Hematopoietic multipotent progenitor cell treated with erythropoietin and hydrocortisone succinate and interleukin-3 and kit ligand, for 8 days (in vitro differentiated cells): ENCODE measurements at regions not wholly inside any gene's neighbourhood (a gene's known extent, or its start where the extent isn't known, plus 50 kb on each side); places are given as distances from the start of the nearest gene placed in this dataset.
"Not testable (repeated sequence)": the region's sequence is repeated elsewhere in the genome, so short reads cannot be mapped to it uniquely, and the experiment has no call there.

ENCODE experiments used
- DNase-seq: peaks from one replicate; pipeline ENCODE4 v3.0.0-alpha.2; 2015

GRCh38 chr16:59351305-59351903, 617.3 kb upstream of the GOT2 start:
- no peak for DNase-seq

DNA sequence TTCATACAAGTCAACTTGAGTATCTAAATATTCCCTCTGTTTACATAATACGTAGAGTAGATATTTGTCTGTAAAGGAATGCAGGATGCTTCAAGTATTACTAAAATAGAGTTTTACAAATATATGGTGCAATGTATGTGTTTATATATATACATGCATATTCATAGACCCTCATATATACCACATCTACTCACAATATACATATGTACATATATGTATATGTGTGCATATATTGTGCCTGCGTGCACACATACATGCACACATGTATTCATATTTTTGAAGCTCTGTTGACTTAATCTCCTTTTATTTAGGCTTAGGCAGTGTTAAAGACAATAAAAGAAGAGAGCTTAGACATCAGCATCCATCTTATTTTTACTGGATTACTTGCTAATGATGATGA, 616.6 kb upstream of the GOT2 start:
- DNase-seq: no peak

- no peak for DNase-seq
Measured at GRCh38 chr16:59342669-59343068, 608.6 kb upstream of the GOT2 start.

DNA sequence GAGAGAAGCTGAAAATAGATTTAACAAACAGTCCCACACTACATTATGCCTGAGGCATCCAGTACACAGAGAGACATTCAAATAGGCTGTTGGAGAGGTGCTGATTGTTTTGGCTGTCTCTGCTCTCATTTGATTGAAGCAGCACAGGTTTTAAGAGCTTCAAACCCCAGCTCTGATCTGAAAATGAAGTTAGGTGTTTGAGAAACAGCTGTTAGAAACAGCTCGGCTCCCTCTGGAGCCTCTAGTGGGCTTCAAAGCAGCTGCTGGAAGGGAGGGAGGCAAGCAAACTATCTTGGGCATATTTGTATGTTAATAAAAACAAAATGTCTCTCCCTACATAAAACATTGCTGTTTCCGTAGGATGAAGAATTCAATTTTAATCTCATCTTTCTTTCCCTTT, 607.3 kb upstream of the GOT2 start:
- DNase-seq: no peak

DNA sequence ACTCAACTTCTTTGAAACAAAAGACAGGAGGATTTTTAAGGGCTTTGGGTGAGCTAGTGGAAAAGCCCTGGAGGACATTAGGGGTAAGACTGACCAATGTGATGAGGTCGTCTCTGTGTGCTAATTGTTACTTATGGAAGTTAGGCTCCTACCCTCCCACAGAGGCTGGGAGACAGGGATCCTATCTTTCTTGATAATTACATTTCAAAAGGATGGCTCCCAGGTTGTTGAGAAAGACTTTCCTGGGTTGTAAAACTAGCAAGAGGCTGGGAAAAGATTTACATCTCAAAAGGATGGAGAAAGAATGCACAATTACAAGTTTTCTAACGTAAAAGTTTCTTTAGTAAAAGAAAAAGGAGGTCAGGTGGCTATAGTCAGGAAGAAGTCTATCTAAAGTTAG, 605.8 kb upstream of the GOT2 start:
- no peak for DNase-seq

DNA sequence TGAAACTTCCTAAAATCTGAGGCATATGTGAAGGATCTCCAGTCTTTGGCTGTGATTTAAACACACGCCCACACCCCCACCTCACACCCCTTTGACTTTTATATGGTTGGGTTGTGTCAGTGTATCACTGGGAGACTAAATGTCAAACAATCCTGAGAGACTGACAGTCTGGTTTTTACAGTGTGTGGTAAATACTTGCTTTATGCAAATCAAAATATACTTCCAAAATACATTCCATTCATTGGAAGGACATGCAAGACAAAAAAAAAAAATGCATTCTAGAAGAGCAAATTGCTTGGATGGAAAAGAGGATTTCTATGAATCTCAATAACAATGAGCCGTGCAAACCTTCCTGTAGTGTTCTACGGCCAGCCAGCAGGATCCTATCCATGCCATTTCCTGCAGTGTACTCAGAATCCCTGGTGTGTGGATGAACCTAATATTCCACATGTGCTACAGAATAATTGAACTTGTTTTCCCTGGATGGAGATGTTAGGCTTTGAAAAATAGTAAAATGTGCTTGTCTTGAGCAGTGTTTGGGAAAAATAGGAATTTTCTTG, 602.1 kb upstream of the GOT2 start:
- DNase-seq: no peak

- not testable (repeated sequence) for DNase-seq
Measured at GRCh38 chr16:59331708-59332107, 597.6 kb upstream of the GOT2 start.

GRCh38 chr16:59330019-59330670, 596.0 kb upstream of the GOT2 start:
- DNase-seq: no peak

GRCh38 chr16:59328961-59329360, 594.8 kb upstream of the GOT2 start:
- DNase-seq: no peak

DNA sequence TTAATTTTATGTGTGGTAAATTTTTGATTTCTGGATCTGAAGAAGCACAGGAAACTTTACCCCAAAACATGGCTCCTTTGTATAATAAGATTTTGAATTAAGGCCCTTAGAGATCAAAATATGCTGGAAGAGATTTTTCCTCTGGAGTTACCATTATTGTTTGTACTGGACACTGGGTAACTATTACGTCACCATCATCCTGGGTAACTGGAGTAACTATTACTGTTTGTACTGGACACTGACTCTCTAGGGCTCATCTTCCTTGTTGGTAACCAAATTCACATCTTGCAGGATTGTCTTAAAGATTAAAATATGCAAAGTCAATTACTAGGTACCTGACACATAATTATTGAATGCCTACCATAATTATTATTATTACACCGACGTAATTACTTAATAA, 593.8 kb upstream of the GOT2 start:
- DNase-seq: no peak

- no peak for DNase-seq
Measured at GRCh38 chr16:59326955-59327354, 592.8 kb upstream of the GOT2 start.

GRCh38 chr16:59324462-59324861, 590.3 kb upstream of the GOT2 start:
- no peak for DNase-seq

DNA sequence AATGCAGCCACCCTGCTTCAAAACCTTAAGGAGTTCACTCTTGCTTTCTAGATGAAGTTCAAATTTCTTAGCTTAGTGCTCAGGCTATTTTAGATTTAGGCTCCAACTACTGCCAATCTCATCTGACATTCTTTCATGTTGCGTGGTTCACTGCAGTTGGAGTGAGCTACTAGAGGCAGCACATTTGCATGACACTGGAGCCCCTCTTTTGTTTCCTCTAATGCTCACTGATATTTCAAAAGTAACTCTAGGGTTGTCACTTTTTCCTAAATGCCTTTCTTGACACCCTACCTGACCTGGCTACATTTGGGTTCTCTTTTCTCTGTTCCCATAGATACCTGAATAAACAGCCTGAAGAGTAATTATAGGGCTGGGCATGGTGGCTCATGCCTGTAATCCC, 586.5 kb upstream of the GOT2 start:
- no peak for DNase-seq

GRCh38 chr16:59319871-59320270, 585.8 kb upstream of the GOT2 start:
- no peak for DNase-seq

GRCh38 chr16:59305850-59306249, 571.7 kb upstream of the GOT2 start:
- no peak for DNase-seq

DNA sequence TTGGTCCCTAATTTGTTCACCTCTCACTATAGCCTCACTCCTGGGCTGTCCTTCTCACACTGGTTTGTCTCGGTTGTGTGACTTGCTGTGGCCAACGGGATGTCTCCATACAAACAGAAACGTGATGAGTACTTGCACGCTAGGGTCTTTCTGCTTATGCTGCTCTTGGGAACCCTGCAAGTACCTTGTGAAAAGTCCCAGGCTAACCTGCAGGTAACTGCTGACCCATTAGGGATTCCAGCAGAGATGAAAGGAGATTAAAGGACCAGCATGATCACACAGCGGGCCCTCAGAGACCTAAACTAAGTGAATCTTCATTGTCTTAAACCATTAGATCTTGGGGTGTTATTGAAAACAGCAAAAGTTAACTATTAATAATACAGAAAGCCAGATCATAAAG, 562.8 kb upstream of the GOT2 start:
- no peak for DNase-seq

GRCh38 chr16:59295993-59296736, 562.0 kb upstream of the GOT2 start:
- DNase-seq: no peak

DNA sequence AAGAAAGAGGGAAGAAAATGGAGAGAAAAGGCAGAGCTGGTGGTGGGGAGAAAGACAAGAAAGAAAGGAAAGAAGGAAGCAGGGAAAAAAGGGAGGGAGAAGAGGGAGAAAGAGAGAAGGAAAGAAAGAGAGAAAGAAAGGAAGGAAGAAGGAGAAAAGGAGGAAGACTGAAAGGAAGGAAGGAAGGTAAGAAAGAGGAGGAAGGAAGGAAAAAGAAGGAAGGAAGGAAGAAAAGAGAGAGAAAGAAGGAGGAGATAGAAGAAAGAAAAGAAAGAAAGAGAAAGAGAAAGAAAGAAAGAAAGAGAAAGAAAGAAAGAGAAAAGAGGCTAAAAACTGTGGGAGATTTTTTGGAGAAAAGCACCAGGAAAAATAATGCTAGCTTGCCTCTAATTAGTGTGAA, 561.4 kb upstream of the GOT2 start:
- DNase-seq: no peak

- DNase-seq: no peak
Measured at GRCh38 chr16:59290718-59291117, 556.6 kb upstream of the GOT2 start.

DNA sequence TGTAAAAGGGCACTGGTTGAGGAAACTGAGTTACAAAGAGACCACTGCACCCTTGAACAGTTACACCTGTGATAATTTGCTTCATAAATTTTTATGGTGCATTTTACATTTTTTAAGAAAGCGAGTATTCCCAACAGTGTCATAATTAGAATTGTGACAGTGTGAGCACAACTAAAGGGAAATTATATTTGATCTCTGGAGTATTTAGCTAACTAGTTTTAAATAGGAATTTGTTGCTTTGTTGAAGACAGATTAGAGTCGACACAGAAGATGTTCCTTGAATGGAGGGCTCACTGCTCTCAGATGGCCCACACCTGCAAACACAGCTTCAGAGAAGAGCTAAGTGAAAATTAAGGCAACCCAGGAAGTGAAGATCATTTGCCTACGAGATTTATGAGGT, 555.0 kb upstream of the GOT2 start:
- DNase-seq: no peak

- no peak for DNase-seq
Measured at GRCh38 chr16:59274141-59274540, 540.0 kb upstream of the GOT2 start.

DNA sequence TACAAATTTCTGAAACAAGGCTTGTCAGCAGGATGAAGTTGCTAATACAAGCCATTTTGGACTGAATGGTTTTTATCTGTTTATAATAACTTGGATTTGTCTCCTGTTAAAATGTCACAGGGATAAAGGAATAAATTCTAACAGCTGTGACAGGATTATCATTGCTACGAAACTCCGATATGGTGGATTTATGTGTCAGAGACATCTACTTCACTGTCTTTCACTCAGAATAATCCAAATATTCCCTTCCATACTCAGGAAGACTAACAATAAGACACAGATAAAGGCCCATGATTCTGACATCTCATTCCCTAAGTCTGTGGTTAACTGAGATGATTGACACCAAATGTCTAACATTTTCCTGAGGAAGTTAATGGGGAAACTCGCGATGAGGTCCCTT, 529.8 kb upstream of the GOT2 start:
- no peak for DNase-seq

GRCh38 chr16:59260892-59261291, 526.8 kb upstream of the GOT2 start:
- DNase-seq: no peak

- DNase-seq: no peak
Measured at GRCh38 chr16:59259950-59260319, 525.8 kb upstream of the GOT2 start.
